ENCODE measurements at regions not wholly inside any gene's neighbourhood (a gene's known extent, or its start where the extent isn't known, plus 50 kb on each side); places are given as distances from the start of the nearest gene placed in this dataset.

- no peak overlapping the region for H3K27ac ChIP-seq
- TF ChIP-seq CTCF (conservative IDR thresholded peaks at IDR 0.05), result no peak
- TF ChIP-seq ZFX (IDR thresholded peaks at IDR 0.05), result no peak
Measured at GRCh38 chr1:244118109-244118761, 67.2 kb downstream of the ZBTB18 start.

- H3K27ac ChIP-seq, result no peak overlapping the region
- TF ChIP-seq ZFX (IDR thresholded peaks at IDR 0.05) (no peak), CTCF (conservative IDR thresholded peaks at IDR 0.05) (no peak)
Measured at GRCh38 chr1:244128591-244129383, 77.7 kb downstream of the ZBTB18 start.

- H3K27ac ChIP-seq, result no peak overlapping the region
- no peak for TF ChIP-seq ZFX (IDR thresholded peaks at IDR 0.05)
- TF ChIP-seq CTCF (conservative IDR thresholded peaks at IDR 0.05), result no peak
Measured at GRCh38 chr1:244137276-244137675, 86.2 kb downstream of the ZBTB18 start.

GRCh38 chr1:244137725-244138124, 86.6 kb downstream of the ZBTB18 start:
- H3K27ac ChIP-seq, result no peak overlapping the region
- no peak for TF ChIP-seq ZFX (IDR thresholded peaks at IDR 0.05)
- no peak for TF ChIP-seq CTCF (conservative IDR thresholded peaks at IDR 0.05)

- TF ChIP-seq CTCF (conservative IDR thresholded peaks at IDR 0.05), result no peak
- TF ChIP-seq ZFX (IDR thresholded peaks at IDR 0.05), result no peak
Measured at GRCh38 chr1:244138399-244138798, 87.3 kb downstream of the ZBTB18 start.

GRCh38 chr1:244139655-244140054, 88.6 kb downstream of the ZBTB18 start:
- TF ChIP-seq CTCF (conservative IDR thresholded peaks at IDR 0.05) (no peak), ZFX (IDR thresholded peaks at IDR 0.05) (no peak)
- no peak overlapping the region for H3K27ac ChIP-seq

More at GRCh38 chr1:244138399-244138798, 87.3 kb downstream of the ZBTB18 start:
- H3K27ac ChIP-seq, result no peak overlapping the region

GRCh38 chr1:244140420-244140819, 89.3 kb downstream of the ZBTB18 start:
- no peak overlapping the region for H3K27ac ChIP-seq
- TF ChIP-seq ZFX (IDR thresholded peaks at IDR 0.05) (no peak), CTCF (conservative IDR thresholded peaks at IDR 0.05) (no peak)

All from C4-2B (cell line).